Central memory CD8-positive, alpha-beta T cell (primary cell): ENCODE measurements at regions not wholly inside any gene's neighbourhood (a gene's known extent, or its start where the extent isn't known, plus 50 kb on each side); places are given as distances from the start of the nearest gene placed in this dataset.
"Not testable (repeated sequence)": the region's sequence is repeated elsewhere in the genome, so short reads cannot be mapped to it uniquely, and the experiment has no call there.

ENCODE experiments used
- ATAC-seq: fragments of 150-1000 bp; cut with Tn5 transposase; replicated peaks from 2 replicates; pipeline ENCODE4 v1.10.0; 2022; ENCODE audit warnings: mild to moderate bottlenecking, moderate FRiP score, moderate number of reproducible peaks; ENCODE audit not compliant: poor library complexity, severe bottlenecking; ENCODE audit errors: extremely low read depth
- DNase-seq, 2 donors: peaks; one replicate each; pipeline ENCODE4 v3.0.0; 2021; ENCODE audit warnings: low spot score in 2 of 2
- H3K27ac Mint-ChIP-seq: one replicate; pipeline ENCODE4 v1.8.0; 2022; ENCODE audit warnings: low read depth, mild to moderate bottlenecking, moderate library complexity, mixed read lengths
- H3K27me3 Mint-ChIP-seq: one replicate; pipeline ENCODE4 v1.8.0; 2022; ENCODE audit warnings: mixed read lengths
- H3K36me3 Mint-ChIP-seq: one replicate; pipeline ENCODE4 v1.8.0; 2022; ENCODE audit warnings: mild to moderate bottlenecking, moderate library complexity, mixed read lengths; ENCODE audit not compliant: insufficient read depth
- H3K4me1 Mint-ChIP-seq: one replicate; pipeline ENCODE4 v1.8.0; 2022; ENCODE audit warnings: mixed read lengths
- H3K4me3 Mint-ChIP-seq: one replicate; pipeline ENCODE4 v1.8.0; 2022; ENCODE audit warnings: mild to moderate bottlenecking, moderate library complexity, mixed read lengths
- H3K9me3 Mint-ChIP-seq: one replicate; pipeline ENCODE4 v1.8.0; 2022; ENCODE audit warnings: mixed read lengths

DNA sequence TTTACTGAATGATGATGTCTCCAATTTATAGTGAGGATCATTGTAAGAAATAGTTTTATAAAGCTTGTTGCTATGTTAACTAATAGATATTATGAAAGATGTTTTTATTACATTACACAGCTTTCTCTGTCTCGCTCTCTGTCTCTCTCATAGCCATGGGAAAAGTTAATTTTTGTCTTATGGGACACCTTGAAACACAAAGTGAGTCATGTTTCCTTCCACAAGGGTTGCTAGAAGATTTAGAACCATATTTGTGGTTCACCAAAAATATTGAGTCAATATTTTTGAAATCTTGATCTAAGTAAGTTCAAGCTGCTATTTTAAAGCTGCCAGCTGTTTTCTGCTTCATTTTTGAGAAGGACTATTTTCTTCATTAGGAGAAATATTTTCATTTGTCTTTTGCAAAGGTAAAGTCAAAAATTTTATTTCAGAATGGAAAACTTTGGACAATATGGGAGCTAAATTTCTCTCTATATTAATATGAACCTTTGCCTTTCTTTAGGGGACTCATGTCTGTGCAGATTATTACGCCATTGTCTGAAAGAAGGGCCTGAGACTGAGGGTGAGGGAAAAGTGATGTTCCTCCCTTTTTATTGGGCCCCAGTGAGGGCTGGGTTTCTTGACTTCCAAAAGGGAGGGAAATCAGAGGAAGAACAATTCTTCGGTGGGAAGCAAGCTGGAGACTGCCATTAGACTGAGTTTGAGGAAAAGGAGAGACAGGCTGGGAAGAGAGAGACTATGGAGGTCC lies 87.9 kb upstream of the SLC24A2 start:
- Mint-ChIP-seq H3K9me3 (peaks cover 12% of the 10 kb centered on the region), H3K27me3 (peaks cover 45% of the 10 kb centered on the region), H3K36me3 (no peaks in the 10 kb centered on the region), H3K4me1 (no peaks in the 10 kb centered on the region), H3K27ac (no peak overlapping the region), H3K4me3 (no peak overlapping the region)
- DNase-seq (no peak), ATAC-seq (no peak)

GRCh38 chr9:19875291-19875920 lies 86.6 kb upstream of the SLC24A2 start:
- peaks cover 40% of the 10 kb centered on the region for H3K27me3 Mint-ChIP-seq
- DNase-seq (no peak), ATAC-seq (no peak)
- H3K27ac Mint-ChIP-seq, result no peak overlapping the region
- H3K4me1 Mint-ChIP-seq, result no peaks in the 10 kb centered on the region
- H3K36me3 Mint-ChIP-seq, result no peaks in the 10 kb centered on the region
- peaks cover 17% of the 10 kb centered on the region for H3K9me3 Mint-ChIP-seq
- no peak overlapping the region for H3K4me3 Mint-ChIP-seq

DNA sequence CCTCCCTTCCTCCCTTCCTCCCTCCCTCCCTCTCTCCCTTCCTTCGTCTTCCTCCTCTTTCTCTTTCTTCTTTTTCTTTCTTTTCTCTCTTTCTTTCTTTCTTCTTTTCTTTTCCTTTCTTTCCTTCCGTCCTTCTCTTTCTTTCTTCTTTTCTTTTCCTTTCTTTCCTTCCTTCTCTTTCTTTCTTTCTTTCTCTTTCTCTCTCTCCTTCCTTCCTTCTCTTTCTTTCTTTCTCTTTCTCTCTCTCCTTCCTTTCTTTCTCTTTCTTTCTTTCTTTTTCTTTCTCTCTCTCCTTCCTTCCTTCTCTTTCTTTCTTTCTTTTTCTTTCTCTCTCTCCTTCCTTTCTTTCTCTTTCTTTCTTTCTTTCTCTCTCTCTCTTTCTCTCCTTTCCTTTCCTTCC lies 84.4 kb upstream of the SLC24A2 start:
- ATAC-seq, DNase-seq: not testable (repeated sequence)

GRCh38 chr9:19870988-19871387 lies 82.2 kb upstream of the SLC24A2 start:
- Mint-ChIP-seq H3K27ac (no peak overlapping the region), H3K9me3 (peaks cover 17% of the 10 kb centered on the region), H3K4me3 (no peak overlapping the region), H3K4me1 (no peaks in the 10 kb centered on the region), H3K36me3 (no peaks in the 10 kb centered on the region), H3K27me3 (peaks cover 20% of the 10 kb centered on the region)
- ATAC-seq (no peak), DNase-seq (no peak)

More for the DNA sequence above, 84.4 kb upstream of the SLC24A2 start:
- not testable (repeated sequence) for H3K27ac Mint-ChIP-seq, H3K36me3 Mint-ChIP-seq, H3K4me1 Mint-ChIP-seq, H3K4me3 Mint-ChIP-seq
- Mint-ChIP-seq H3K9me3 (peaks cover 17% of the 10 kb centered on the region), H3K27me3 (peaks cover 35% of the 10 kb centered on the region)

DNA sequence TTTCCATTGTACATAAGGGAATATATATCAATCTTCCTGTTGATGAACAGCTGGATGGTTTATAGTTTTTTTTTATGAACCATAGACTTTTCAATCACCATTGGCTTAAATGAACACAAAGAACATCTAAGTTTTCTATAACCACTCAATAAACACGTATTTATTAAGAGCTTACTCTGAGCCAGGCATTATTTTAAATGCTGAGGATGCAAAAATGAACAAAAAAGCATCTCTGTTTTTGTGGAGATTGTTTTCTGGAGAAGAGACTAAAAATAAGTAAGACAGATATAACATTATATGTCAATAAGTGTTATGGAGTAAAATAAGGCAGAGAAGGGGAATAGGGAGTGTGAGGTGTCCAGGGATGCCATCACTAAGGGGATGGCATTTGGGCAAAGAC lies 52.1 kb upstream of the SLC24A2 start:
- no peaks in the 10 kb centered on the region for H3K27me3 Mint-ChIP-seq
- H3K36me3 Mint-ChIP-seq, result no peaks in the 10 kb centered on the region
- H3K9me3 Mint-ChIP-seq, result no peaks in the 10 kb centered on the region
- H3K27ac Mint-ChIP-seq, result no peak overlapping the region
- ATAC-seq (no peak), DNase-seq (no peak)
- H3K4me1 Mint-ChIP-seq, result no peaks in the 10 kb centered on the region
- H3K4me3 Mint-ChIP-seq, result no peak overlapping the region
